ENCODE measurements at regions not wholly inside any gene's neighbourhood (a gene's known extent, or its start where the extent isn't known, plus 50 kb on each side); places are given as distances from the start of the nearest gene placed in this dataset.

DNA sequence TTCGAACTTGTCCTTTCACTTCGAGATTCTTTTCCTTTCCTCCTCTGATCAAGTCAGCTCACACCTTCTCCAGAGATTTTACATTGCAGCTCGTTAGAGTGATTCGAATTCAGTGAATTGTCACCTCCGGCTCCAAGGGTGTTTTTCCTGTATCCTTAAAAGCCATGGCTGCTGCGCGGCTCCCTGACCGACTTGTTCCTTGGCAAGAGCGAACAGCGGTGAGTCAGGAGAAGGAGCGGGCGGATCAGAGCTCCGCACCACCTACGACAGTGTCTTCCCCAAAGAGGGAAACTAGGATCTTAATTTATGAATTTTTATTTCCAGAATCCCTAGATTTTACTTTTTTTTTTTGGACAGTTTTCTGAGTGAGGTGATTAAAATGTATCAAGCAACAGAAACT, 204.4 kb upstream of the ADGRL2 start (continued):
- TF ChIP-seq, protein P1, sequence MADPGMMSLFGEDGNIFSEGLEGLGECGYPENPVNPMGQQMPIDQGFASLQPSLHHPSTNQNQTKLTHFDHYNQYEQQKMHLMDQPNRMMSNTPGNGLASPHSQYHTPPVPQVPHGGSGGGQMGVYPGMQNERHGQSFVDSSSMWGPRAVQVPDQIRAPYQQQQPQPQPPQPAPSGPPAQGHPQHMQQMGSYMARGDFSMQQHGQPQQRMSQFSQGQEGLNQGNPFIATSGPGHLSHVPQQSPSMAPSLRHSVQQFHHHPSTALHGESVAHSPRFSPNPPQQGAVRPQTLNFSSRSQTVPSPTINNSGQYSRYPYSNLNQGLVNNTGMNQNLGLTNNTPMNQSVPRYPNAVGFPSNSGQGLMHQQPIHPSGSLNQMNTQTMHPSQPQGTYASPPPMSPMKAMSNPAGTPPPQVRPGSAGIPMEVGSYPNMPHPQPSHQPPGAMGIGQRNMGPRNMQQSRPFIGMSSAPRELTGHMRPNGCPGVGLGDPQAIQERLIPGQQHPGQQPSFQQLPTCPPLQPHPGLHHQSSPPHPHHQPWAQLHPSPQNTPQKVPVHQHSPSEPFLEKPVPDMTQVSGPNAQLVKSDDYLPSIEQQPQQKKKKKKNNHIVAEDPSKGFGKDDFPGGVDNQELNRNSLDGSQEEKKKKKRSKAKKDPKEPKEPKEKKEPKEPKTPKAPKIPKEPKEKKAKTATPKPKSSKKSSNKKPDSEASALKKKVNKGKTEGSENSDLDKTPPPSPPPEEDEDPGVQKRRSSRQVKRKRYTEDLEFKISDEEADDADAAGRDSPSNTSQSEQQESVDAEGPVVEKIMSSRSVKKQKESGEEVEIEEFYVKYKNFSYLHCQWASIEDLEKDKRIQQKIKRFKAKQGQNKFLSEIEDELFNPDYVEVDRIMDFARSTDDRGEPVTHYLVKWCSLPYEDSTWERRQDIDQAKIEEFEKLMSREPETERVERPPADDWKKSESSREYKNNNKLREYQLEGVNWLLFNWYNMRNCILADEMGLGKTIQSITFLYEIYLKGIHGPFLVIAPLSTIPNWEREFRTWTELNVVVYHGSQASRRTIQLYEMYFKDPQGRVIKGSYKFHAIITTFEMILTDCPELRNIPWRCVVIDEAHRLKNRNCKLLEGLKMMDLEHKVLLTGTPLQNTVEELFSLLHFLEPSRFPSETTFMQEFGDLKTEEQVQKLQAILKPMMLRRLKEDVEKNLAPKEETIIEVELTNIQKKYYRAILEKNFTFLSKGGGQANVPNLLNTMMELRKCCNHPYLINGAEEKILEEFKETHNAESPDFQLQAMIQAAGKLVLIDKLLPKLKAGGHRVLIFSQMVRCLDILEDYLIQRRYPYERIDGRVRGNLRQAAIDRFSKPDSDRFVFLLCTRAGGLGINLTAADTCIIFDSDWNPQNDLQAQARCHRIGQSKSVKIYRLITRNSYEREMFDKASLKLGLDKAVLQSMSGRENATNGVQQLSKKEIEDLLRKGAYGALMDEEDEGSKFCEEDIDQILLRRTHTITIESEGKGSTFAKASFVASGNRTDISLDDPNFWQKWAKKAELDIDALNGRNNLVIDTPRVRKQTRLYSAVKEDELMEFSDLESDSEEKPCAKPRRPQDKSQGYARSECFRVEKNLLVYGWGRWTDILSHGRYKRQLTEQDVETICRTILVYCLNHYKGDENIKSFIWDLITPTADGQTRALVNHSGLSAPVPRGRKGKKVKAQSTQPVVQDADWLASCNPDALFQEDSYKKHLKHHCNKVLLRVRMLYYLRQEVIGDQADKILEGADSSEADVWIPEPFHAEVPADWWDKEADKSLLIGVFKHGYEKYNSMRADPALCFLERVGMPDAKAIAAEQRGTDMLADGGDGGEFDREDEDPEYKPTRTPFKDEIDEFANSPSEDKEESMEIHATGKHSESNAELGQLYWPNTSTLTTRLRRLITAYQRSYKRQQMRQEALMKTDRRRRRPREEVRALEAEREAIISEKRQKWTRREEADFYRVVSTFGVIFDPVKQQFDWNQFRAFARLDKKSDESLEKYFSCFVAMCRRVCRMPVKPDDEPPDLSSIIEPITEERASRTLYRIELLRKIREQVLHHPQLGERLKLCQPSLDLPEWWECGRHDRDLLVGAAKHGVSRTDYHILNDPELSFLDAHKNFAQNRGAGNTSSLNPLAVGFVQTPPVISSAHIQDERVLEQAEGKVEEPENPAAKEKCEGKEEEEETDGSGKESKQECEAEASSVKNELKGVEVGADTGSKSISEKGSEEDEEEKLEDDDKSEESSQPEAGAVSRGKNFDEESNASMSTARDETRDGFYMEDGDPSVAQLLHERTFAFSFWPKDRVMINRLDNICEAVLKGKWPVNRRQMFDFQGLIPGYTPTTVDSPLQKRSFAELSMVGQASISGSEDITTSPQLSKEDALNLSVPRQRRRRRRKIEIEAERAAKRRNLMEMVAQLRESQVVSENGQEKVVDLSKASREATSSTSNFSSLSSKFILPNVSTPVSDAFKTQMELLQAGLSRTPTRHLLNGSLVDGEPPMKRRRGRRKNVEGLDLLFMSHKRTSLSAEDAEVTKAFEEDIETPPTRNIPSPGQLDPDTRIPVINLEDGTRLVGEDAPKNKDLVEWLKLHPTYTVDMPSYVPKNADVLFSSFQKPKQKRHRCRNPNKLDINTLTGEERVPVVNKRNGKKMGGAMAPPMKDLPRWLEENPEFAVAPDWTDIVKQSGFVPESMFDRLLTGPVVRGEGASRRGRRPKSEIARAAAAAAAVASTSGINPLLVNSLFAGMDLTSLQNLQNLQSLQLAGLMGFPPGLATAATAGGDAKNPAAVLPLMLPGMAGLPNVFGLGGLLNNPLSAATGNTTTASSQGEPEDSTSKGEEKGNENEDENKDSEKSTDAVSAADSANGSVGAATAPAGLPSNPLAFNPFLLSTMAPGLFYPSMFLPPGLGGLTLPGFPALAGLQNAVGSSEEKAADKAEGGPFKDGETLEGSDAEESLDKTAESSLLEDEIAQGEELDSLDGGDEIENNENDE (IDR thresholded peaks at IDR 0.05; ENCODE audit: insufficient replicate concordance, low read length), result no peak
- no peak for TF ChIP-seq MAFK (IDR thresholded peaks at IDR 0.05; ENCODE audit: low read depth, low read length)
- TF ChIP-seq TAF7 (optimal IDR thresholded peaks at IDR 0.05; ENCODE audit: borderline replicate concordance, low read depth, low read length), result no peak
- no peak for TF ChIP-seq RAD21 (IDR thresholded peaks at IDR 0.05 in 1 of 2, conservative IDR thresholded peaks at IDR 0.05 in 1 of 2; ENCODE audit: low read depth in 2 of 2, low read length in 2 of 2)
- TF ChIP-seq KDM1A (IDR thresholded peaks at IDR 0.05; ENCODE audit: borderline replicate concordance, low read length), result no peak
- TF ChIP-seq, protein P2, sequence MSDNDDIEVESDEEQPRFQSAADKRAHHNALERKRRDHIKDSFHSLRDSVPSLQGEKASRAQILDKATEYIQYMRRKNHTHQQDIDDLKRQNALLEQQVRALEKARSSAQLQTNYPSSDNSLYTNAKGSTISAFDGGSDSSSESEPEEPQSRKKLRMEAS (IDR thresholded peaks at IDR 0.05), result no peak
- no peak for TF ChIP-seq KDM4A (IDR thresholded peaks at IDR 0.05; ENCODE audit: low read depth, low read length, severe bottlenecking)
- TF ChIP-seq JUN (IDR thresholded peaks at IDR 0.05; ENCODE audit: low read depth, low read length), result no peak
- no peak for TF ChIP-seq SP2 (IDR thresholded peaks at IDR 0.05; ENCODE audit: low read length)
- TF ChIP-seq, protein P3, sequence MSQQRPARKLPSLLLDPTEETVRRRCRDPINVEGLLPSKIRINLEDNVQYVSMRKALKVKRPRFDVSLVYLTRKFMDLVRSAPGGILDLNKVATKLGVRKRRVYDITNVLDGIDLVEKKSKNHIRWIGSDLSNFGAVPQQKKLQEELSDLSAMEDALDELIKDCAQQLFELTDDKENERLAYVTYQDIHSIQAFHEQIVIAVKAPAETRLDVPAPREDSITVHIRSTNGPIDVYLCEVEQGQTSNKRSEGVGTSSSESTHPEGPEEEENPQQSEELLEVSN (IDR thresholded peaks at IDR 0.05), result no peak
- no peak for TF ChIP-seq FOSL1 (IDR thresholded peaks at IDR 0.05; ENCODE audit: insufficient read depth, low read depth, low read length)

Measured in H1 (cell line).